Activated CD4-positive, alpha-beta T cell treated with anti-CD3 and anti-CD28 coated beads for 36 hours (primary cell): ENCODE measurements at regions not wholly inside any gene's neighbourhood (a gene's known extent, or its start where the extent isn't known, plus 50 kb on each side); places are given as distances from the start of the nearest gene placed in this dataset.

Experiments used
- ATAC-seq: fragments of 200-7000 bp; cut with Tn5 transposase; one replicate; pipeline ENCODE4 v1.10.0; 2021; ENCODE audit warnings: mild to moderate bottlenecking, moderate library complexity
- CTCF ChIA-PET: fragments of 350-600 bp; sonication (Branson Sonifier 250); formaldehyde crosslinking; loops from one replicate; lab custom pipeline; 2021; ENCODE audit warnings: antibody characterized with exemption; lab: Charles Lee
- POLR2A ChIA-PET: fragments of 350-600 bp; sonication (Branson Sonifier 250); formaldehyde crosslinking; loops from one replicate; lab custom pipeline; 2021; ENCODE audit warnings: antibody characterized with exemption, inconsistent platforms; lab: Charles Lee
- DNase-seq: peaks from one replicate; pipeline ENCODE4 v3.0.0-alpha.2; 2020
- H3K27ac Mint-ChIP-seq: one replicate; pipeline ENCODE4 v1.8.0; 2021; ENCODE audit warnings: mixed read lengths
- H3K27me3 Mint-ChIP-seq: one replicate; pipeline ENCODE4 v1.8.0; 2021; ENCODE audit warnings: mixed read lengths
- H3K36me3 Mint-ChIP-seq: one replicate; pipeline ENCODE4 v1.8.0; 2021; ENCODE audit warnings: low read depth, mixed read lengths
- H3K4me1 Mint-ChIP-seq: one replicate; pipeline ENCODE4 v1.8.0; 2021; ENCODE audit warnings: mixed read lengths
- H3K4me3 Mint-ChIP-seq: one replicate; pipeline ENCODE4 v1.8.0; 2021; ENCODE audit warnings: mild to moderate bottlenecking, moderate library complexity, mixed read lengths
- H3K9me3 Mint-ChIP-seq: one replicate; pipeline ENCODE4 v1.8.0; 2021; ENCODE audit warnings: low read depth, mixed read lengths
- intact Hi-C, 2 experiments: fragments of 100-400 bp; cut with DNase I in 1 of 2; cut with micrococcal nuclease in 1 of 2; formaldehyde crosslinking; loops; one replicate each; pipeline versions ENCODE4 v1.14.2 to v1.15.1; 2022 to 2024; cut with DNase I, micrococcal nuclease

DNA sequence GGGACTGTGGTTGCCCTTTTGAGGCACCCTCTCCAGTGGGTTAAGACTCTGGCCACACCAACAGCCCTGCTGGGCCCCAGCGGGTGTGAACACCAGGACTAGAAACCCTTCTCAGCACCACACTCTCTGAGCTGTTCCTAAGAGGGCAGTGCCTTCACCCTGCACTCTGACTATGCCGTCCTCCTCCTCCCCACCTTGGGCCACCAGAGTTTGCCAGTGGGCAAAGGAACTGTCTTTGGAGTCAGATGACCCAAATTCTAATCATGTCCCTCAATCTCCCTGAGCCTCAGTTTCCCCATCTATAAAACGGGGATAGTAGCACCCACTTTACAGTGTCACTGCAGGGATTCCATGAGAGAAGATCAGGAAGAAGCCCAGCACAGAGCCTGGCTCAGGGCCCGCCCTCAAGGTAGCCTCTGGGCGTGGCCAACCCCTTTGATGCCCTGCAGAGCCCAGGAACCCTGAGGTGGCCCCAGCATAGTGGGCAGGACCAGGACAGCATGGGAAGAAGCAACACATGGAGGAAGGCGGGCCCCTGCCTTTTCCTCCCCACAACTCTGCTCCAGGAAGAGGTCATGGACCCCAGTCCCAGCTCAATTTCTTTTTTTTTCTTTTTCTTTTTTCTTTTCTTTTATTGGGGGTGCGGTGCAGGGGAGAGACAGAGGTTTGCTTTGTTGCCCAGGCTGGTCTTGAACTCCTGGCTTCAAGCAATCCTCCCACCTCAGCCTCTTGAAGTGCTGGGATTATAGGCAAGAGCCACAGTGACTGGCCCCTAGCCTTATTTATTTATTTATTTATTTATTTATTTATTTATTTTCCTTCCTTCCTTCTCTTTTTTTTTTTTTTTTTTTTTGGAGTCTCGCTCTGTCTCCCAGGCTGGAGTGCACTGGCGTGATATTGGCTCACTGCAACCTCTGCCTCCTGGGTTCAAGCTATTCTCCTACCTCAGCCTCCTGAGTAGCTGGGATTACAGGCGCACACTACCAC lies 115.7 kb upstream of the LINGO1 start:
- no peak for ATAC-seq
- Mint-ChIP-seq H3K27me3 (peaks cover 2% of the 10 kb centered on the region), H3K27ac (no peak overlapping the region), H3K4me3 (no peak overlapping the region), H3K4me1 (no peaks in the 10 kb centered on the region), H3K36me3 (no peaks in the 10 kb centered on the region), H3K9me3 (no peaks in the 10 kb centered on the region)
- DNase-seq: no peak
- CTCF ChIA-PET: no interaction called here
- intact Hi-C loops: no loop called here
- POLR2A ChIA-PET: no interaction called here

DNA sequence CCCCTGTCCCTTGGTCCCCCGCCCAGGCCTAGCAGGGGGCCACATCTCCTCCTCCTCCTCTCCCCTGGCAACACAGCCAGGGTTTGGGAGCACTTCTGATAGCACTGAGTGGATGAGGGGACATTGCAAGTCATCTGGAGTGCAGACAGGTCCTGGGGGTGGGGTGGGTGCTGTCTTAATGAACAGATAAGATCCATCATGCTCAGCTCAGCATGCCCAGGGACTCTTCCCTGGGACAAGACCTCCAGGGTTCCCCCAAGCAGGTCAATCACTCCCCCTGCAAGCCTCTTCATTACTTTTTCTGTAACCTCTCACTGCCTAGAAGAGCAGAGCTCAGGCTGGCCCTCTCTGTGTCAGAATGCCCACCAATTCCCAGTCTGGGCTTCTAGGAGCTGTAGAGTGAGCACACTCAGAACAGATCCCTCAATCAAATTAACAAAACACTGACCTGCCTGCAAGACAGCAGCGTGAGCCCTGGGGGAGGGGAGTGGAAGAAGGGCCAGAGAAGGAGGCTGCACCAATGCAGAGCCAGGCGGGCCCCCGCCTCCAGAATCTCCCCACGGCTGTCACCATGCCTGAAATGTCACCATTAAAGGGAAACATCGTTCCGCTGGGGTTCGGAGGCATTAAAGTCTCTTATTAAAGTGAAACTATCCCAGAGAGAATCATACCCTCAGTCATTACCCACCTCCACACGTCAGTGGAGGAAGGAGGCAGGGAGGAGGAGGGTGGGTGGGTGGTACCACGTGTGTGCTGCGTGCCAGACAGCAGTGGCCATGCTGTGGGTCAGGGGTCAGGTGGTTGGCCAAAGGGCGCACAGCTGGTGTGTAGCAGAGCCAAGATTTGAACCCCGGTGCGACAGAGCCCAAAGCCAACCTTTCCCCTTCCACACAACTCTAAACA lies 114.7 kb upstream of the LINGO1 start:
- H3K4me3 Mint-ChIP-seq: no peak overlapping the region
- intact Hi-C loops: no loop called here
- CTCF ChIA-PET: interaction anchor here (0.6 to 1.0 kb wide), 3 partner anchors 9 to 629 kb away, joined by 3 read pairs; no protein-coding TSS in a partner anchor
- H3K9me3 Mint-ChIP-seq: no peaks in the 10 kb centered on the region
- DNase-seq (no peak), ATAC-seq (no peak)
- no peak overlapping the region for H3K27ac Mint-ChIP-seq
- no peaks in the 10 kb centered on the region for H3K27me3 Mint-ChIP-seq
- POLR2A ChIA-PET: no interaction called here
- H3K36me3 Mint-ChIP-seq: no peaks in the 10 kb centered on the region
- H3K4me1 Mint-ChIP-seq: no peaks in the 10 kb centered on the region

DNA sequence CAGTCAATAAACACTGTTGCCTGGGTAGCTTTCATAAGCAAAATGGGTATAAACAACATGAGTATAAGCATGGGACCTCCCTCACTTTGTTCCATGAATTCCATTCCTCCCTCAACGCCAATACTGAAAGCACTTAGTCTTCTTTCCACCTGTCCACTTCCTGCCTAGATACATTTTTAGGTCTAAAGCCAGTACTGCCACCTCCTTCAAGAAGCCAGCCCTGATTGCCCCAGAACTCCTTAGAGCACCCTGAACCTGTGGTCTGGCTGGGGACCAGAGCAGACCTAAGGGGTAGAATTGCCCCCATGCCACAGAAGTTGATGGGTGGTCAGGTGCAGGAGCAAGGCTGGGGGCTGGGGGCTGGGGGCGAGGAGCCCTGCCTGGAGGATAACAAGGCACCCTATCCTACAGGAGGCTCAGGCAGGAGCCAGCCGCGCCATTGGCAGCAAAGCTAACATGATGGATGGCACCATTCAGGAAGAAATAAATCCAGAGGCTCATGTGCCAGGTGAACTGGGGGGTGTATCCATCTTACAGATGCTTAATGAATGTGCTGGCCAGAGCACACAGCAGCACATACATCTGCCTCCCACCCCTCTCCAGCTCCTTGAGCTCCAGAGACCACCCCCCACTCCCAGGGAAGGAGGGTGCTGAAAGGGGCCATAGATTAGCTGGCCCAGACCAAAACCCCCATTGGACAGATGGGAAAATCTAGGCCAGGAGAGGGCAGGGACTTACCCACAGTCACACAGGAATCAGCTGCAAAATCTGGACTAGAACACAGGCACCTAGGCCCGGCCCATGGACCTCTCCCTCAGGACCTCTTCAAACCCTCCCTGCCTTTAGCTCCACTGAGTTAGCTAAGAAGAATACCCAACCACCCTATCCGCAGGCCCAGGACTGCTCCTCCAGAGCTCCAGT lies 113.8 kb upstream of the LINGO1 start:
- Mint-ChIP-seq H3K4me1 (no peaks in the 10 kb centered on the region), H3K36me3 (no peaks in the 10 kb centered on the region), H3K9me3 (no peaks in the 10 kb centered on the region), H3K27me3 (no peaks in the 10 kb centered on the region), H3K4me3 (no peak overlapping the region), H3K27ac (no peak overlapping the region)
- DNase-seq (no peak), ATAC-seq (no peak)
- ChIA-PET CTCF (interaction anchor here (0.7 to 1.0 kb wide), 2 partner anchors 113 to 628 kb away, joined by 3 read pairs; no protein-coding TSS in a partner anchor), POLR2A (no interaction called here)
- intact Hi-C loops: no loop called here

DNA sequence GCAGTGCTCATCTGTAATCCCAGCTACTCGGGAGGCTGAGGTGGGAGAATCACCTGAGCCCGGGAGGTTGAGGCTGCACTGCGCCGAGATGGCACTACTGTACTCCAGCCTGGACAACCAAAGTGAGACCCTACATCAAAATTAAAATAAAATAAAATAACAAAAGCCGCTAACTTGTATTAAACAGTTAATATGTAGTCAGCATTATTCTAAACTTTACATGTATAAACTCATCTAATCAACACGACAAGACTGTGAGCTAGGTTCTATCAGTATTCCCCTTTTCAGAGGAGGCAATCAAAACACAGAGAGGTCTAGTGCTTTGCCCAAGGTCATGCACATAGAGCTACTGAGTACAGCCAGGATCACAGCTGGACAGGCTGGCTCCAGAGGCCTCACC lies 111.7 kb upstream of the LINGO1 start:
- H3K27ac Mint-ChIP-seq: no peak overlapping the region

DNA sequence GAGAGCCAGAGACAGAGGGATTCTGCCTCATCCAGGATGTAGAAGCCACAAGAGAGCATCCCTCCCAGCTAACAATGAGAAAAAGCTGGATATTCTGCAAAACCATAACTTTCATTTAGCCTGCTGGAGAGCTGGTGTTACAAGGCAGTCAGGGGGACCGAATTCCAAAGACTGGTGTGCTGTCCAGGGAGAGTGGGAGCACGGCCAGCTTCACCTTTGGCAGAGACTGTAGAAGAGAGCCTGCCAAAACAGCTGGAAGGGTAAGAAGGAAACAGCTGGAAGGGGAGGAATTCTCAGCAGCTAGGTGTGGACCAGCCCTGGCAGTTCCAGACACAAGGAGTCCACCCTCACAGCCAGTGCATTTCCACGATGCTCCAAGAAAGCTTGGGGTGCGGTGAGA lies 109.9 kb upstream of the LINGO1 start:
- ChIA-PET POLR2A (no interaction called here), CTCF (interaction anchor here (1.0 kb wide), 1 partner anchor 10 kb away, joined by 3 read pairs; no protein-coding TSS in a partner anchor)
- intact Hi-C loops: no loop called here
- ATAC-seq (no peak), DNase-seq (no peak)
- Mint-ChIP-seq H3K9me3 (no peaks in the 10 kb centered on the region), H3K27me3 (peaks cover 3% of the 10 kb centered on the region), H3K4me3 (no peak overlapping the region), H3K36me3 (no peaks in the 10 kb centered on the region), H3K4me1 (no peaks in the 10 kb centered on the region), H3K27ac (no peak overlapping the region)

More for the DNA sequence above, 111.7 kb upstream of the LINGO1 start:
- CTCF ChIA-PET: no interaction called here
- no peak overlapping the region for H3K4me3 Mint-ChIP-seq
- H3K27me3 Mint-ChIP-seq: no peaks in the 10 kb centered on the region
- intact Hi-C loops: no loop called here
- no peaks in the 10 kb centered on the region for H3K9me3 Mint-ChIP-seq
- POLR2A ChIA-PET: no interaction called here
- no peaks in the 10 kb centered on the region for H3K4me1 Mint-ChIP-seq
- ATAC-seq (no peak), DNase-seq (no peak)
- H3K36me3 Mint-ChIP-seq: no peaks in the 10 kb centered on the region

DNA sequence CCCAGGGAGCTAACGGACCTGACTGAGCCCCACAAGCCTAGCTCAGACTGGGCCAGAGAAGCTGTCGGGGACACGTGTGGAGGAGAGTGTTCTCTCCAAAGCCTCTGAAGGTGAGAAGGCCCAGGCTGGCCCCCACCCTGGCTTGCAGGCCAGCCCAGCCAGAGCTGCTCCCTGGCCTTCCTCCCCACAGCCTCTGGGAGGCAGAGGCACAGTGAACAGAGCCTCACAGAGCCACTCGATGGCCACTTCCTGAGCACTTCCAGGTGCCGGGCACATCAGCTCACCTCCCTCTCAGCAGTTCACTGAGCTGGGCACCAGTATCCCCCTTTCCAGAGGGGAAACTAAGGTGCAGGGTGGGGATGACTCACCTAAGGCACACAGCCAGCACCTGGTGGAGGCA lies 109.4 kb upstream of the LINGO1 start:
- ATAC-seq (no peak), DNase-seq (no peak)
- Mint-ChIP-seq H3K36me3 (no peaks in the 10 kb centered on the region), H3K27me3 (peaks cover 3% of the 10 kb centered on the region), H3K4me1 (no peaks in the 10 kb centered on the region), H3K9me3 (no peaks in the 10 kb centered on the region), H3K27ac (no peak overlapping the region), H3K4me3 (no peak overlapping the region)
- ChIA-PET POLR2A (no interaction called here), CTCF (interaction anchor here (1.0 kb wide), 1 partner anchor 10 kb away, joined by 3 read pairs; no protein-coding TSS in a partner anchor)
- intact Hi-C loops: no loop called here

DNA sequence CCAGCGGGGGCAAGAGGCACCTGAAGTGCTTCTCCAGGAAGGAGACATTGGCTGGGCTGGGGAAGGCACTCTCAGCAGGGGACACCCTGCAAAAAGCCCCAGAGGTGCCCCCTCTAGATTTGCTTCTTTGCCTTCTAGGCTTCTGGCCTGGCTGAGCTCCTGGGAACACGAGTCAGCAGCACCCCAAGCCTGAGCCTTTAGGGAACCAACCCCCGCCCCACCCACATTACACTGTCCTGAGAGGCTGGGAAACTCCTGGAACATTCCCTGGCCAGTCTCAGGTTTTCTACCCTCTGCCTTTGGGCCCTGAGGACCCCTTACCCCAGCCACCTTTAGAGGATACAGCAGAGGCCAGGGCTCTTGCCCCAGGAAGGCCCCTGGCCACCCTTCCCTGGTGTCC lies 108.4 kb upstream of the LINGO1 start:
- H3K9me3 Mint-ChIP-seq: no peaks in the 10 kb centered on the region
- no peaks in the 10 kb centered on the region for H3K36me3 Mint-ChIP-seq
- H3K27ac Mint-ChIP-seq: no peak overlapping the region
- H3K27me3 Mint-ChIP-seq: peaks cover 5% of the 10 kb centered on the region
- ChIA-PET POLR2A (no interaction called here), CTCF (no interaction called here)
- DNase-seq: no peak
- intact Hi-C loops: no loop called here
- H3K4me1 Mint-ChIP-seq: no peaks in the 10 kb centered on the region
- H3K4me3 Mint-ChIP-seq: no peak overlapping the region
- no peak for ATAC-seq

DNA sequence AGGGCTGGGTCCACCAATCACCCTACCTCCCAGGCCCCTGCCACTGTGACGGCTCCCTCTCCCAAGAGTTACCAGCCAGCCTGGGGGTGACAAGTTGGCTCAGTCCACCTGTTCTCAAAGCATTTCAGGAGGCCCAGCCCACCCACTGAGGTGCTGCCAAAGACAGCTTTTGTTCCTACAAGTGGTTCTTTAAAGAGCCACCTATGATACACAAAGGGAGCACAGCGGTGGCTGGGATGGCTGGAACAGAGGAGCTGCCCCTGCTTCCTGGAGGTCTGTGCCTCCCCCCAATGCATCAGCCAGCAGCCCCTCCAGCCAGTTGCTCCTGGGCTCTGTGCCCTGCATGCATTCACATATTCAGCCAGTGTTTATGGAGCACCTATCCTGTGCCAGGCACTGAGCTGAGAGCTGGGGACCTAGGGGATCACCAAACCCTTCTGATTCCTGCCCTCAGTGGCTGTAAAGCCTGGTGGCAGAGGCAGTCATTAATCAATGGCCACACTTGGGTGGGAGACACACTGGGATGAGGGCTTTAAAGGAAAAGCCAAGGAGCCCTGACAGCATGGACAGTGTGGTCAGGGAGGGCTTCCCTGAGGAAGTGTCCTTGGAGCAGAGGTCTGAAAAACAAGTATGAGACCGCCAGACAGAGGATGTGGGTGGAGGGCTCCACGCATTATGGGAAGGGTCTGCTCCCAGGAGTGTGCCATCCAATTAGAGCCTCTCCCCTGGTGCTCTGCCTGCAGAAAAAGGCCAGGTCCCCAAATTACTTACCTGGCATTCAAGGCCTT lies 107.1 kb upstream of the LINGO1 start:
- ChIA-PET POLR2A (no interaction called here), CTCF (interaction anchor here (0.6 to 1.5 kb wide), 3 partner anchors 39 to 185 kb away, joined by 3 to 4 read pairs (median 4); no protein-coding TSS in a partner anchor)
- intact Hi-C loops: no loop called here
- DNase-seq (no peak), ATAC-seq (no peak)
- no peak overlapping the region for H3K4me3 Mint-ChIP-seq
- H3K4me1 Mint-ChIP-seq: no peaks in the 10 kb centered on the region
- no peaks in the 10 kb centered on the region for H3K9me3 Mint-ChIP-seq
- peaks cover 5% of the 10 kb centered on the region for H3K27me3 Mint-ChIP-seq
- no peaks in the 10 kb centered on the region for H3K36me3 Mint-ChIP-seq
- no peak overlapping the region for H3K27ac Mint-ChIP-seq

DNA sequence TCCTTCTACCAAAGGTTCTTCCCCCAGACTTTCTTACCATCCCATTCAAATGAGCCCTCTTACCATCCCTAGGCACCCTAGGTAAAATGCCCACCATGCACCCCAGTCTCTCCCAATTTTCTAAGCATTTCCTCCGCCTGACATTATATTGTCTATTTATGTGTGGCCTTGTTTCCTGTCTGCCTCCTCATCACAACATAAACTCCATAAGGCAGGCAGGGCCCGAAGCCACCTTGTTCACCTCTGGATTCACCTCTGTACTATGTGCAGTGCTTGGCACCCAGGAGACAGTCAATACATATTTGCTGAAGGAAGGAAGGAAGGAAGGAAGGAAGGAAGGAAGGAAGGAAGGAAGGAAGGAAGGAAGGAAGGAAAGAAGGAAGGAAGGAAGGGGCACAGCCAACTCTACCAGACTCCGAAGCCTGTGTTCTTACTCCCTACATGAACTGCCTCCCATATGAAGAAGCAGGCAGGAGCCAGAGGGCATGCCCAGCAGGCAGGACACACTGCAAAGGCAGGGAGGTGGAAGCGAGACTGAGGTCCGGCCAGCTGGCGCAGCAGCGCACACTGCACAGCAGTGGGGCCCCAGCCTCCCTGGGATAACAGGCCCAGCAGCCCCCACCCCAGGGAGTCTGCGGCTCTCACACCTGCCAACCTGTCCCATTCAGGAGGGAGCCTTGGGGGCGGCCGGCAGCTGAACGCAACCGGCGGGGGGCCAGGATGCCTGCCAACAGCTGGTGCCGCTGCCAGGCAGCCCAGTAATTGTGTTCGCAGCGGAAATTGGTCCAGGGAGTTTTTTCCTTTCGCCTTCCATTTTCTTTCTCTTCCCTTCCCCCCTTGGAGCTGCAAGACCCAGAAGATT lies 106.0 kb upstream of the LINGO1 start:
- ChIA-PET POLR2A (interaction anchor here (0.6 kb wide), 1 partner anchor 1172 kb away, joined by 3 read pairs; no protein-coding TSS in a partner anchor), CTCF (interaction anchor here (0.6 to 1.5 kb wide), 2 partner anchors 40 to 187 kb away, joined by 4 read pairs; no protein-coding TSS in a partner anchor)
- intact Hi-C loops: no loop called here
- Mint-ChIP-seq H3K27ac (no peak overlapping the region), H3K4me1 (no peaks in the 10 kb centered on the region), H3K36me3 (no peaks in the 10 kb centered on the region), H3K4me3 (no peak overlapping the region), H3K9me3 (no peaks in the 10 kb centered on the region), H3K27me3 (peaks cover 5% of the 10 kb centered on the region)
- ATAC-seq: no peak
- no peak for DNase-seq
